ENCODE measurements at regions not wholly inside any gene's neighbourhood (a gene's known extent, or its start where the extent isn't known, plus 50 kb on each side); places are given as distances from the start of the nearest gene placed in this dataset.
"Not testable (repeated sequence)": the region's sequence is repeated elsewhere in the genome, so short reads cannot be mapped to it uniquely, and the experiment has no call there.

- no peak for DNase-seq
Observed at GRCh38 chr1:88453295-88453694, 230.8 kb upstream of the PKN2 start.

- no peak for DNase-seq
Observed at GRCh38 chr1:88454781-88455180, 229.3 kb upstream of the PKN2 start.

- no peak for DNase-seq
Observed at GRCh38 chr1:88455621-88456256, 228.3 kb upstream of the PKN2 start.

DNA sequence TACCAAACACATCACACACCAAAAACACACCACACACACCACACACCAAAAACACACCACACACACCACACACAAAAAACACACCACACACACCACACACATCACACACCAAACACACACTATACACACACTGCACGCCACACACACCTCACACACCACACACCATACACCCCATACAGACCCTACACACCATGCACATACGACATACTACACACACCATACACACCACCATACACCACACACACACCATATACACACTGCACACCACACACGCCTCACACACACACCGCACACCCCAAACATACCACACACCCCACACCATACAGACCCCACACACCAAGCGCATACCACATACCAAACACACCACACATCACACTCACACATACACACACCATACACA, 226.9 kb upstream of the PKN2 start:
- DNase-seq = no peak

DNA sequence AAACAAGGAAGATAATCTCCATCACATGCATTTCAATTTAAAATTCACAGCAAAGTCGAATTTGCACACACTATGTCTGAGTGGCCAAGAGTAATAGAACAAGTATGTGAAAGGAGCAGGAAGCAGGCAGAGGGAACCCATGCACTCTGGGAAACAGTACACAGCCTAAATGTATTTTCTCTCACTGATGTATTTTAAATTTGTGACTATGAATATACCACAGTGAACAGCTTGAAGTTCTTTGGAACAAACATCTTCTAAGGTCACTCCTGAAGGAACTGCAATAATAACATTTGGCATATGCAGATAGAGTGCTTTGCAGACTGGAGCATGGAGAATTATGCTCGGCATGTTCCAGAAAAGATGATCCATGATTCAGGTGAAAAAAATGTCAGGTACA, 223.1 kb upstream of the PKN2 start:
- DNase-seq = no peak

DNA sequence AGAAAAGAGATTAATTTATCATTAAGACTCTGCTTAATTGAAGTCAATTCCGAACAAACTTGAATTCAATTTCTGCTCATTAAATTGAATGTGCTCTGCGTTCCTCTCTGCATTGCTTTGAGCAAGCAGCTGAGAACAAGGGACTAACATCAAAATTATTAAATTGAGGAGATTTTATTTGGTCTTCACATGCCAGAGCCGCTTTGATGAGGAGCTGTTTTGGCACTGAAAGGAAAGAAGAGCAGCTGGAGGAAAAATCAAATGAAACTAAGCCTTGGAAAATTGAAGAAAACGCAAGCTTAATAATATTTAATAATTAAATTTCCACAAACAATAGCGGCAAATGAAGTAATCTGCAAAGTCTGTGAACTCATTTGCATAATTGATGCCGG, 222.0 kb upstream of the PKN2 start:
- no peak for DNase-seq

- no peak for DNase-seq
Observed at GRCh38 chr1:88462488-88463261, 221.4 kb upstream of the PKN2 start.

- DNase-seq = no peak
Observed at GRCh38 chr1:88463401-88463985, 220.6 kb upstream of the PKN2 start.

- no peak for DNase-seq
Observed at GRCh38 chr1:88466011-88466410, 218.1 kb upstream of the PKN2 start.

DNA sequence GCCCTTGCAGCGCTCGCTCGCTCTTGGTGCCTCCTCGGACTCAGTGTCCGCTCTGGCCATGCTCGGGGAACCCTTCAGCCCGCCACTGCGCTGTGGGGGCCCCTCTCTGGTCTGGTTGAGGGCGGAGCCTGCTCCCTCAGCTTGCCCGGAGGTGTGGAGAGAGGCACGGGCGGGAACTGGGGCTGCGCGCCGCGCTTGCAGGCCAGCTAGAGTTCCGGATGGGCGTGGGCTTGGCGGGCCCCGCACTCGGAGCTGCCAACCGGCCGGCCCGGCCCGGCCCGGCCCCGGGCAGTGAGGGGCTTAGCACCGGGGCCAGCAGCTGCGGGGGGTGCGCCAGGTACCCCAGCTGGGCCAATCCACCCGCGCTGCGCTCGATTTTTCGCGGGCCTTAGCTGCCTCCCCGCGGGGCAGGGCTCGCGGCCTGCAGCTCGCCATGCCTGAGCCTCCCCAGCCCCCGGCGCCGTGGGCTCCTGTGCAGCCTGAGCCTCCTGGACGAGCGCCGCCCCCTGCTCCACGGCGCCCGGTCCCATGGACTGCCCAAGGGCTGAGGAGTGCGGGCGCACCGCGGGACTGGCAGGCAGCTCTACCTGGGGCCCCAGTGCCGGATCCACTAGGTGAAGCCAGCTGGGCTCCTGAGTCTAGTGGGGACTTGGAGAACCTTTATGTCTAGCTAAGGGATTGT, 217.0 kb upstream of the PKN2 start:
- no peak for DNase-seq

DNA sequence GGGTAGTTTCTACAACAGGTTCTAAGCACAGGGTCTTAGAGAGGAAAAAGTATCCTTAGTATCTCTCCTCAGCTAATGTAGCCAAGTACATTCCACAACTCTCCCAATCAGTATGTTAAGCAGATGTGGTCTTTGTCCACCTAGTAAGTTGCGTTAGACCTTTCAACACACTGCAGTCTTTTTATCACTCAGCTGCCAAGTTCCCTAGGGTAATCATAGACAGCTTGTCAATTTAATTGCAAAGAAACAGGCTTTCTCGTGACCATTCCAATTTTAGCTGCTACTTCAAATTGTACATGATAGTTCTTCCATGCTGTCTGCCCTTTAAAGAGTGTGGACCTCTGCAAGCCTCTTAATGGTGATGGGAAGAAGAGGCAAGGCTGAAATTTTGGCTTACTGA, 211.8 kb upstream of the PKN2 start:
- no peak for DNase-seq

DNA sequence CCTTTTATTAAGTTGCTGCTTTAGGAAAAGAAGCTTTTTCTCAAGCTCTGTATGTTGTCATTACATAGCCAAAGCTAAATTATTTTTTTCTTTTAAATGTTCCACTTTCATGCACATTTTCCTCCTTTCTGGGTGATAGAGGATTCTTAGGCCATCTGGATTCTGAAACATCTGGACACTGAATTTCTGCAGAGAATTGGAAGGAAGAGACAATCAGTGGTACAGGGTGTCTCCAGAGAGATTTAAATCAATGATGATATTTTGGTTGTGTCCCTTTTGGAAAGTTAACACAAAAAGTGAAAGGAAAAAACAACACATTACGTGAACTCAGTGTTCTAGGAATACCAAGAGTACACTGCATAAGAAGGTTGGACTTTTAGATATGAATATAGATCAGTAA, 211.4 kb upstream of the PKN2 start:
- no peak for DNase-seq

DNA sequence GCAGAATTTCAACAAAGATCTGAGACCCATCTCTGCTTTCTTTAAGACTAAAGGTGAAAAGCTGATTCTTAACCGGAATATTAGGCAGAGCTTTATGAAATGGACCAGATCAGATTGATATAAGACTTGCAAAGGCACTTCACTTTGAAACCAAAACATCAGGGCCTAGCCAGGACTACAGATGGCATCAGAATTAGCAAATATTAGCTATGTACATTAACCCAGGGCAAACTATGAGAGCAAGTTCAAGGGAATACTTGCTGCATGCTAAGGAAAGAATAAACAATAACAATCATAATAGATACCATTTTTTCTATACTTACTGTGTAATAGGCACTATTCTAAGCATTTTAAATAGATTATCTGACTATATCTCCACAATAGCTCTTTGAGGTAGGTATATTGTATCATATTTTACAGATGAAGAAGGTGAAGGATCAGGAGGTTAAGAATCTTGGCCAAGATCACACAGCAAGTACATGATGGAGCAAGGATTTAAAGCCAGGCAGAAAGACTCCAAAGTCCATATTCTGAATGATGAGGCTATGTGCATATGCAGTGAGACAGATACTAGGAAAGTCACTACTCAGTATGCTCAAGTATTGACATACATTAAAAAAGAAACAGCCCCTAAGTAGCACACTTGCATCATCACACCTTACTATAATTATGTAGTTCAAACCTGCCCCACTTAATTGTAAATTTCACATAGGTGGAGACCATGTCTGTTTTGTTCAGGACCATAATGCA, 209.3 kb upstream of the PKN2 start:
- DNase-seq = no peak

DNA sequence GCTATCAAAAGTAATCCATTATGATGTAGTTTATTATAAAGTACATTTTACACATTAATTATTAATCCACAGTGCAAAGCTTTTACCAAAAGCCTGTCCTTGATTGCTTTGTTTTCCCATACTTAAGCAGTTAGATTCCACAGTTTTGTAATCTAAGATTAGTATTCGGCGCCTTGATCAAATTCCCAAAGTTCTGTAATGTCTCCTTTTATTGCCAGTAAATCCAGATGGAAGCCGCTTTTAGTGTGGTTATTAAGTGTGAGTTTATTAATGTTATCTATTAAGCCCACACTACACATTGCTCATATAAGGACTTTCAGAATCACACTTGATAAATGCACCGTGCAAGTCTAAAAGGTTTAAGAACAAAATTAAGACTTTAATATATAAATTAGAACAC, 199.2 kb upstream of the PKN2 start:
- no peak for DNase-seq

DNA sequence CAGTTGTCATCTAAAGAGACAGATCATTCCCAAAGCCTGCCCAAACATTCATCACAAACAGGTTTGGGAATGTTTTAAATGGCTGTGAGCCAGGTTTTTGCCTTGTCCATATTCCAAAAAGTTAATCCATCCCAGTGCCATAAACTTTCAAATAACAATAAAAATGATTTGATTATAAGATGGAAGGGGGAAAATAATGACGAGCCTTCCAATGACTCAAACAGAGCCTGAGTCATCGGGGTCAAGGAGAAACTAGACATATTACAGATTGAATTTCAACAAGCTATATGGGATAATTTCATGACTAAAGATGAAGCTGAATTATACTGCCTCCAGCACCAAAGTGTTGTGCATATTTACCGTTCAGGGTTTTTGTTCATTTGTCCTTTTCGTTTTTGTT, 195.8 kb upstream of the PKN2 start:
- no peak for DNase-seq

GRCh38 chr1:88490676-88491075, 193.4 kb upstream of the PKN2 start:
- no peak for DNase-seq

GRCh38 chr1:88499671-88500070, 184.4 kb upstream of the PKN2 start:
- no peak for DNase-seq

- no peak for DNase-seq
Observed at GRCh38 chr1:88502886-88503285, 181.2 kb upstream of the PKN2 start.

DNA sequence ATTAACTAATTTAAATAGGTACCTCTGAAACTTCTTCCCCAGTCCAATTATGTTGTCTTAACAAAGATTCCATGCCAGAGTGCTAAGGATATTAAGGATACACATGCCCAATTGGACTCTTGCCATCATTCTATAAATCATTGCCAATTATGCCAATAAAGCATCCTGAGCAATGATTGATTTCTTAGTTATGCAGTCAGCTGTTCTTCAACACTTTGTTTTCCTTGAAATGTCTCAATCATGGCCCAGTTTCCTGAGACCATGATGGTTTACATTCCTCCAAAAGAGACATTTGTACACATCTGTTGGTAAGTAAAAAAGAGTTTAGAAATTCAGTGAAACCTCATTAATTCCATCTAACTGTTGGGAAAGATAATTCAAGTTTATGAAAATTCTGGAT, 180.4 kb upstream of the PKN2 start:
- DNase-seq = no peak

GRCh38 chr1:88504601-88505000, 179.5 kb upstream of the PKN2 start:
- no peak for DNase-seq

DNA sequence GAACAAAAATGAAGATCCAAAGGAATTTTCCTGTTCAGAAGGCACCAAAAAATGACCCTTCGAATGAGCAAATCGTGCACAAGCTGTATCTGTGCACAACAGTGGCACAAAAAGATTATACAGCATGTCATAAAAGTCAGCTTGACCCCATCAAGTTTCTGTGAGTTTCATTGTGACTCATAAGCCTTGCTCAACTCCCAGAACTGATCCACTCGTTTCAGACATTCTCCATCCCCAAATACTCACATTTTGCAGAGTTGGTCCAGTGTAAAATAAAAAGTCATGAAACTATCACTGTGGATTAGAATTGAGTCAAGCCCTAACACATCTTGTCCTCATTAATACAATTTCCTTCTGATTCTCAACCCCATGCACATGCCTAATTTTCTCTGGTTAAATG, 174.7 kb upstream of the PKN2 start:
- DNase-seq = no peak

DNA sequence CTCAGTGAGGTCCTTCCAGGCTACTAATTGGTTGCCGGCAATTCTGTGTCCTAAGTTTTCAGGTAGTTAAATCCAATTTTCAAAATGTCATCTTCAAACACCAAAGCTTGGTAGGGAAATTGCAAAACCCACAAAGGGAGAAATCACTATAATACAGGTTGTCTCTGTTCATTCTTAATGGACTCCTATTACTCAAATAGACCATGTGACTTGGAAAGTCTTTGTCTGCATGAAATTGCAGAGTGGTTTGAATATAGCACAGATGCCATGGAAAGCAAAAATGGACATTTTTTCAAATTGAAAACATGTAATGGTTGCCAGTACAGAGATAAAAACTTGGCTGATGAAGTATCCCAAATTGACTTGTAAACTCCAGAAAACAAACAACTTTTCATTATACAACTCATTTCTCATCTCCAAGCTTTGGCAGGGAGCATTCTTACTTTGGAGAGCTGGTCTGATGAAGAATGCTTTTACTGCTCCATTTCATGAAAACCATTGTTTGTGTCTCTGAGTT, 169.5 kb upstream of the PKN2 start:
- DNase-seq = no peak

DNA sequence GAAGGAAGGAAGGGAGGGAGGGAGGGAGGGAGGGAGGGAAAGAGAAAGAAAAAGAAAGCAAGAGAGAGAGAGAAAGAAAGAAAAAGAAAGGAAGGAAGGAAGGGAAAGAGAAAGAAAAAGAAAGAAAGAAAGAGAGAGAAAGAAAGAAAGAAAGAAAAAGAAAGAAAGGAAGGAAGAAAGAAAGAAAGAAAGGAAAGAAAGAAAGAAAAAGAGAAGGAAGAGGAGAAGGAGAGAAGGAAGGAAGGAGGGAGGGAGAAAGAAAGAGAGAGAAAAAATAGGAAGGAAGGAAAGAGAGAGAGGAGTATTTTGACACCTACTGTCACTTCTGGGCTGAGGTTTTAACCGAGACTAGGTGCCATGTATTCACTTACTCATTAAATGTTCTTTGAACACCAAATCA, 166.6 kb upstream of the PKN2 start:
- not testable (repeated sequence) for DNase-seq

All from activated gamma-delta T cell treated with Interleukin-2 at 50 U/mL for 16 hours (primary cell).